ENCODE measurements at regions not wholly inside any gene's neighbourhood (a gene's known extent, or its start where the extent isn't known, plus 50 kb on each side); places are given as distances from the start of the nearest gene placed in this dataset.

- no peak overlapping the region for H3K4me3 ChIP-seq (ENCODE audit: low read depth, low read length)
- DNase-seq, result no peak
- H3K27me3 ChIP-seq (replicated peaks), result no peaks in the 10 kb centered on the region
- in situ Hi-C loops (cut with HindIII; ENCODE audit: low pct_ligation_motif_present, low sequenced_read_pairs), result no loop called here
- no peak for TF ChIP-seq CTCF (IDR thresholded peaks at IDR 0.05; ENCODE audit: low read depth, low read length, missing control alignments)
- peaks cover 54% of the 10 kb centered on the region for H3K36me3 ChIP-seq (replicated peaks)
- H3K27ac ChIP-seq, result no peak overlapping the region
These were observed 52.9 kb upstream of the PPARA start for GRCh38 chr22:46097268-46097900.

- Histone ChIP-seq H3K27ac (no peak overlapping the region), H3K36me3 (replicated peaks) (peaks cover 51% of the 10 kb centered on the region), H3K27me3 (replicated peaks) (no peaks in the 10 kb centered on the region), H3K4me3 (ENCODE audit: low read depth, low read length) (no peak overlapping the region)
- TF ChIP-seq CTCF (IDR thresholded peaks at IDR 0.05; ENCODE audit: low read depth, low read length, missing control alignments), result no peak
- in situ Hi-C loops (cut with HindIII; ENCODE audit: low pct_ligation_motif_present, low sequenced_read_pairs), result no loop called here
- no peak for DNase-seq
These were observed 51.5 kb upstream of the PPARA start for GRCh38 chr22:46098525-46099475.

- DNase-seq, result no peak
- Histone ChIP-seq H3K27ac (no peak overlapping the region), H3K36me3 (replicated peaks) (peaks cover 51% of the 10 kb centered on the region)
These were observed 50.6 kb upstream of the PPARA start for GRCh38 chr22:46099740-46100139.

GRCh38 chr22:46100401-46101105 lies 49.8 kb upstream of the PPARA start:
- H3K36me3 ChIP-seq (replicated peaks), result peaks cover 51% of the 10 kb centered on the region
- no peak overlapping the region for H3K4me3 ChIP-seq (ENCODE audit: low read depth, low read length)
- no peak for TF ChIP-seq CTCF (IDR thresholded peaks at IDR 0.05; ENCODE audit: low read depth, low read length, missing control alignments)
- no peak for DNase-seq
- H3K27me3 ChIP-seq (replicated peaks), result no peaks in the 10 kb centered on the region
- in situ Hi-C loops (cut with HindIII; ENCODE audit: low pct_ligation_motif_present, low sequenced_read_pairs), result no loop called here
- no peak overlapping the region for H3K27ac ChIP-seq

More at GRCh38 chr22:46099740-46100139, 50.6 kb upstream of the PPARA start:
- Histone ChIP-seq H3K27me3 (replicated peaks) (no peaks in the 10 kb centered on the region), H3K4me3 (ENCODE audit: low read depth, low read length) (no peak overlapping the region)
- in situ Hi-C loops (cut with HindIII; ENCODE audit: low pct_ligation_motif_present, low sequenced_read_pairs), result no loop called here
- no peak for TF ChIP-seq CTCF (IDR thresholded peaks at IDR 0.05; ENCODE audit: low read depth, low read length, missing control alignments)
